GM19238 (cell line): ENCODE measurements at regions not wholly inside any gene's neighbourhood (a gene's known extent, or its start where the extent isn't known, plus 50 kb on each side); places are given as distances from the start of the nearest gene placed in this dataset.

ENCODE experiments used
- DNase-seq: peaks from one replicate; pipeline ENCODE4 v3.0.0; 2011; ENCODE audit warnings: low spot score; ENCODE audit not compliant: insufficient read length

DNA sequence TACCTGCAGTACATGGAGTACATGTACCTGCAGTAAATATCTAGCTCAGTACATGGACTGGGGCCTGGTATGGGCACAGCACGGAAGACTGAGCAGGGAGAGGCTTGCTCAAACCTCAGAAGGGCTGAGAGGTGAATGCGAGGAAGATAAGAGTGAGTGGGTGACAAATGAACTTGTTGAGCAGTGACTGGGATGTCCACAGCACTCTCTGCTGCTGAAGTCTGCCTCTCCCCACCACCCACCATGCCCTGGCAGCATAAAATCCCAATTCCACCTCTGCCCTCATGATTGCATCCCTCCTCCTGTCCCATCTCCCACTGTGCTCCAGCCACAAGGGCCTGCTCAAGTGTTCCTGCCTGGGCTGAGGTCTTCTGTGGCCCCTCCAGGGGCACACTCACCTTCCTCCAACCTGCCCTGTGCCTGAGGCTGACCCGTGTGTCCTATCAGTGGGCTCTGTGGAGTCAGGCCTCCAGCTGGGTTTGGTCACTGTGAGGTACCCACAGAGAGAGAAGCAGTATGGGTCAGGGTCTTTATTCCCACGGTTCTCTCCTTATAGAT, 114.2 kb downstream of the FOXD2 start:
- DNase-seq = no peak

GRCh38 chr1:47554082-47554481, 116.2 kb downstream of the FOXD2 start:
- DNase-seq = no peak

- DNase-seq = no peak
Observed at GRCh38 chr1:47554901-47555300, 117.1 kb downstream of the FOXD2 start.

GRCh38 chr1:47555306-47555705, 117.5 kb downstream of the FOXD2 start:
- no peak for DNase-seq

DNA sequence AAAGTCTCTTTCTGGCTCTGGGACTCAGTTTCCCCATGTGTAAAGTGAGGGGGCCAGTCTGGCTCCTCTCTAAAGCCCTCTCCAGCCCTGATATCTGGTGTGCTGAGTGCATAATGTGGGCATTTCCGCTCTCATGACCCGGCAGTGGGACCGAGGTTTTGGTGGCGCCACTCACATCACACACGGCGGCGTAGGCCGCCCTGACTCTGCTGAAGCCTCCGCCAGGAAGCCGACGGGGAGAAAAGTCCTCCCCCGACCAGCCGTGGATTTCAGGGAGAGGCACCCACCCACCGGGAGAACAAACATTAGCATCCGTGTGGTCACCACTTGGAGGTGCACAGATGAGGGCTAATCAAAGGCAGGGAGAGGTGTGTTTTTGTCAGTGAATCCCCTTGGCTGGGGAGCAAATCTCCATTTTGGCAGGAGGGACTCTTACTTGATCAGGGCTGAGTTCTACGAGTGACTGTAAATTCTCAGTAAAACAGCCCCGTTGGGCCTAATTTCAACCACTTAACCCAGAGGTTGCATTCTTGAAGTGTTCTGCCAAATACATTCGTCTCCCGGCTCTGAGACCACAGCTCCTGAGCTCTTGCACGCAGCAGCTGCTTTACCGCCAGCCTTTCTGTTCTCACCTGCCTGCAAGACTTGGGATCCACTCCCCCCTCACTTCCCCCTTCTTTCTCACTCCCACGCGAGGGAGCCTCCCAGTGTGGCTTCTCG, 118.2 kb downstream of the FOXD2 start:
- DNase-seq = no peak

DNA sequence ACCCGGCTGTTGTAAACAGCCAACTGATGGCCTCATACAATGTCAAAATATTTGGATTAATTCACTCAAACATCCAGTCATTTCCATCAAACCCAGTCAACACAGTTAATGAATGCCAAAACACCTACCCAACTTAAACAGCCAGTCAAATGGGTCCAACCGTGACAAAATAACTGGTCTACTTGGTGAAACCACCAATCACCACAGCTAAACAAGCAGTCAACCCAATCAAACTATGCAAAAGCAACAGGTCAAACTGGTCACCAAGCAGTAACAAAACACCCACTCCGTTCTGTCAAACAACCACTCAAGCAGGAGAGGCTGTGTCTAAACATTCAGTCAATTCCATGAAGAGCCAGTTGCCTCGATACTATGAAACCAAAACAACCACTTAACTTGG, 119.2 kb downstream of the FOXD2 start:
- no peak for DNase-seq

- DNase-seq = no peak
Observed at GRCh38 chr1:47558601-47559593, 121.1 kb downstream of the FOXD2 start.

DNA sequence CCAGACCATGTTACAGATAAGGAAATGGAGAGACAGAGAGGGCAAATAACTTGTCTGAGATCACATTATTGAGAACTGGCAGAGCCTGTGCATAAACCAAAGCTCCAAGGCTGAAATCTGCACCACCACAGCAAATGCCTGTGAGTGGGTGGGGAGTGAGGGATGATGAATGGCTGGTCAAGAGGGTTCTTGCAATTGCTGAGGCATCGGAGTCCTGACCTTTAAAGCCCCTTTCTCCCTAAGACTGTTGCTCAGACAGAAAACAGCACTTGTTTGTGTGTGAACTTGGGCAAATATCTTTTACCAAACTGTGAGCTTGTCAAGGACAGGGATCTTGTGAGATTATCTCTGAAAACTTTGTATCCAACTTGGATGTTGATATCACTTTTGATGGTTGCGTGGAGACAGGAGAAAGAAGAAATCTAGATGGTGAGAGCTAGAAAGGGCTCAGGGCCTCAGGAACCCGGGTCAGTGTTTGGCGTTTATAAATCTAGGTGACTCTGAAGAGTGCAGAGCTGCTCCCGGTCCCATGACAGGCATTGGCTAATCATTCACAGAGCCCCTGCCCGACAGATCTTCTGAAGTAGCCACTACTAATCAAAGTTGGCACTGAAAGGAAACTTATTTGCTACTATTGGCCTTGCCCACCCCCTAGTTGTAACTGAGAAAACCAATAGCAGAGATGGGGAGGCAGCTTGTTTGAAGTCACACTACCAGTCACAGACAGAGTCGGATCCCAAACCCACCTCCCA, 122.3 kb downstream of the FOXD2 start:
- no peak for DNase-seq

GRCh38 chr1:47561523-47562007, 123.7 kb downstream of the FOXD2 start:
- DNase-seq = no peak

- DNase-seq = no peak
Observed at GRCh38 chr1:47562147-47562546, 124.3 kb downstream of the FOXD2 start.

GRCh38 chr1:47562799-47563198, 125.0 kb downstream of the FOXD2 start:
- no peak for DNase-seq

GRCh38 chr1:47563201-47563600, 125.4 kb downstream of the FOXD2 start:
- DNase-seq = no peak

GRCh38 chr1:47564570-47564969, 126.7 kb downstream of the FOXD2 start:
- DNase-seq = no peak

GRCh38 chr1:47565092-47565491, 127.2 kb downstream of the FOXD2 start:
- DNase-seq = no peak

DNA sequence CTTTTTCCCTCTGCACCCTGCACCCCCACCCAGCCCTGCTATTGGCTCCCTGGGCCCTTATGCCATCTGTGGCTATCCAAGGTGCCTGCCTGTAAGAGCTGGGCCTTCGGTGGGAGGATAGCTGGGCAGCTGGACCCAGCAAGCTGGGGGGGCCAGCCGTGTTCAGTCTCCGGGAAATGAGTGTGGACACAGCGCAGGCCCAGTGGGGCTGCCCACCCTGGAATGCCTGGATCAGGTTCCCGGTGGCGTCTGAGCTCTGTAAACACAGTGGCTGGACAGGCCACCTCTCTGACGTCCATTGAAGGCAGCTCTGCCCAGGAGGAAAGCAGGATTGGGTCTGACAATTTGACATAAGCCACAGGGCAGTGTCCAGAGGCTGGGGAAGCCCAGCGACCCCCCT, 127.8 kb downstream of the FOXD2 start:
- no peak for DNase-seq

DNA sequence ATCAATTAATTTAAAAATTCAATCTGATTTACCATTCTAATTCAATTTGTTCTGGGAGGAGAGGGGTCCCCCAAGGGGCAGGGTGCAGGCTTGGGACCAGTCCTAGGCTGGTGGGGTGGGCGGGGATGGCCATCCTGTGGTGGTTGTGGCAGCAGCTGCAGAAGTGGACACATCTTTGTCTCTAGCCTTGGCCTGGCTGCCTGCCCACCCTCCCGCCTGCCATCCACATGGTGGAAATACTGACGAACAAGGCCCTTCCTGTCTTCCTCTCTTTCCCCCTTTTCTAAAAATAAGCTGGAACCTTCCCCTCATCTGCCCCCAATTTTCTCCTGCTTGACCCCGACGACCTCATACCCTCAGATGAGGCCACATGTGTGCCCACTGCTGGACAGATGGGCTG, 130.9 kb downstream of the FOXD2 start:
- DNase-seq = no peak

DNA sequence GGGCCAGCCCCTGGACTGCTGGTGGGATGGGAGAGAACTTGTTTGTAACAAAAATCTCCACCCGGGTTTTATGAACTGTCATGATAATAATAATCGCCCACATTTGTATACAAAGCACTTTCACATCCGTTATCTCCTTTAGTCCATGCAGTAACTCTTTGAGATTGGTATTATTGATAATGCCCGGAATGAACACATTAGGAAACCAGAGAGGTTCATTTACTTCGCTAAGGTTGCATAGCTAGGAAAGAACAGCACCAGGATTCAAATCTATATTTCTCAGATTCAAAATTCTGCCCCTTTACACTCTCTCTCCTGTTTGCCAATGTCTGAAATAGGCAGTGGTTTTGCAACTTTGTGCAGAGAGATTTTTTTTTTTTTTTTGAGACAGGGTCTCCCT, 131.4 kb downstream of the FOXD2 start:
- DNase-seq = no peak

DNA sequence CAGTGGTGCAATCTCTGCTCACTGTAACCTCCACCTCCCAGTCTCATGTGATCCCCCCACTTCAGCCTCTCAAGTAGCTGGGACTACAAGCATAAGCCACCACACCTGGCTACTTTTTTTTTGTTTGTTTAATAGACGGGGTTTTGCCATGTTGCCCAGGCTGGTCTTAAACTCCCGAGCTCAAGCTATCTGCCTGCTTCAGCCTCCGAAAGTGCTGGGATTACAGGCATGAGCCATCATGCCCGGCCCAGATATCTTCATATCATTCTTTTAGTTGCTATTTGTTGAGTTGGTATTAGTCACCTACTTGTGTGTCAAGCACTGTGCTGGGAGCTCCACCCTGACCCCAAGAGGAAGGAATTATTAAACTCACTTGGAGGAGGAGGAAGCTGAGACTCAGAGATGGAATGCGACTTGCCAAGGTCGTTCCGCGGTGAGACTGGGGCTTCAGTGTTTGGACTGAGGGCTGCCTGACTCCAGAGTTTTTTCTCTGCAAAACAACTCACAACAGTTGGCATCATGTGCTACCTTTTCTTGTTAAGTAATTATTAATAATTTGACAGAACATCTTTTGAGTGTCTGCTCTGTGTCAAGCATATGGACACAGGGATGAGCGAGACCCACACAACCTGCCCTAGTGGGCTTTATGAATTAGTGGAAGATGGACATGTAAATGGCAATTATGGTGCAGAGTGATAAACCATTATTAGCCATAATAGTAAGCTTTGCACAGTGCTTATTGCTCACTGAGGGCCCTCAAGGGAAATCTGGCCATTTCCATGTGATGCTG, 132.0 kb downstream of the FOXD2 start:
- DNase-seq = no peak

DNA sequence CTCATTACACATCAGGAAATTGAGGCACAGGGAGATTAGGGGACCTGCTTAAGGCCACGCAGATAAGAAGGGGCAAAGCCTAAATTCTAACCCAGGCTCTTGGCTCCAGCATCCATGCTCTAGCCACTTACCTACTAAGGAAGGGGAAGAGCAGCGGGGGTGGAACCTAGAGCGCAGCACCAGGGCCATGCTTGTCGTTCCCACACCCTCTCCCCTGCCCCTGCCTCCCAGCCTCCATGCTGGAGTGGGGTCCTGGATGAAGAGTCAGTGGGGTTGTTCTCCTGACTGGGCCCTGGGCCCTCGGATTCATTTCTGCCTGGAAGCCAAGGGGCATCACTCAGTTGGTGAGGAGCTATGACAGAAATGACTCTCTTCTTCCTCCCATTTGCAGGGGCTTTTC, 133.3 kb downstream of the FOXD2 start:
- no peak for DNase-seq

DNA sequence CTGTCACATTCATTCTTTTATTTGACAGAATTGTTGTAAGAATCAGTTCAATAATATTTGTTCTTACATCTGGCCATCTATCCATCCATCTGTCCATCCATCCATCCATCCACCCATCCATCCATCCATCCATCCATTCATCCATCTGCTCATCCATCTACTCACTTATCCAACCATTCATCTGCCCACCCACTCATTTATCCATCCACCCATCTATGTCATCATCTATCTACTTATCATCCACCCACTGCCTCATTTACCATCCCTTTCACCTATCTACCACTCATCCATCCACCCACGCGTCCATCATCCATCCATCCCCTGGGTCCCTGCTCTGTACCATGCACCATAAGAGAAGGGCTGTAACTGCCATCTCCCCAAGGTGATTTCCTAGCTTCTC, 134.1 kb downstream of the FOXD2 start:
- DNase-seq = no peak
